ENCODE measurements at regions not wholly inside any gene's neighbourhood (a gene's known extent, or its start where the extent isn't known, plus 50 kb on each side); places are given as distances from the start of the nearest gene placed in this dataset.
A peak's percentile ranks its signal among the peaks of the same experiment; 100 is the strongest.
"Not testable (repeated sequence)": the region's sequence is repeated elsewhere in the genome, so short reads cannot be mapped to it uniquely, and the experiment has no call there.

- no peaks in the 10 kb centered on the region for H3K79me1 ChIP-seq (ENCODE audit: low read depth in 1 of 2, low read length in 2 of 2)
- peak overlapping the region; percentile 67 for H2BK5ac ChIP-seq (ENCODE audit: low read depth, low read length, poor library complexity, severe bottlenecking)
- peak overlapping the region; percentile 7; the same call in 1 of the 2 replicates for H3K23ac ChIP-seq (ENCODE audit: low read depth, low read length)
- no peak overlapping the region for H2AFZ ChIP-seq (replicated peaks; ENCODE audit: low read length, poor library complexity)
- peak overlapping the region; percentile 77 for H2BK120ac ChIP-seq (ENCODE audit: low read depth, low read length)
- peaks cover 7% of the 10 kb centered on the region for H3K9me3 ChIP-seq (ENCODE audit: control insufficient read depth, insufficient read depth, low read length)
- H3K4ac ChIP-seq (ENCODE audit: low read depth, low read length), result no peak overlapping the region; the same call in 1 of the 2 replicates
- ATAC-seq (ENCODE audit: low read depth) (peak; percentile 77), DNase-seq (peak; percentile 49)
- H4K91ac ChIP-seq (ENCODE audit: insufficient read depth, low read depth, low read length), result peak overlapping the region; percentile 63; the same call in 1 of the 2 replicates
- no peaks in the 10 kb centered on the region for H3K27me3 ChIP-seq (ENCODE audit: control insufficient read depth, insufficient read depth, low read length)
- no peak overlapping the region for H3K56ac ChIP-seq (ENCODE audit: extremely low read depth, insufficient read depth, low read length)
- no peaks in the 10 kb centered on the region for H4K20me1 ChIP-seq (ENCODE audit: insufficient read depth, low read length)
- TF ChIP-seq CEBPB (IDR thresholded peaks at IDR 0.05; ENCODE audit: low read depth, low read length), result 0 out of 2 replicates have a peak, but pooled peaks have one; percentile 1
- no peak for TF ChIP-seq MXI1 (IDR thresholded peaks at IDR 0.05; ENCODE audit: borderline replicate concordance, low read depth, low read length)
- TF ChIP-seq FOS (IDR thresholded peaks at IDR 0.05; ENCODE audit: low read depth, low read length), result no peak
- no peak for TF ChIP-seq MAZ (IDR thresholded peaks at IDR 0.05; ENCODE audit: borderline replicate concordance, low read depth, low read length)
- TF ChIP-seq MAFK (IDR thresholded peaks at IDR 0.05; ENCODE audit: low read depth, low read length), result no peak
- dilution Hi-C loops (cut with HindIII; ENCODE audit: low sequenced_read_pairs, unreplicated experiment), result no loop called here
- ChIA-PET POLR2A (ENCODE audit: unreplicated experiment) (no interaction called here), CTCF (interaction anchor here (1.1 kb wide), 1 partner anchor 62 kb away, joined by 3 read pairs; no protein-coding TSS in a partner anchor)
- peak overlapping the region; percentile 77; the same call in 1 of the 2 replicates for H4K5ac ChIP-seq (ENCODE audit: low read depth, low read length)
- no peaks in the 10 kb centered on the region for H3K36me3 ChIP-seq (ENCODE audit: control insufficient read depth, insufficient read depth, low read length)
- peaks cover 8% of the 10 kb centered on the region for H3K4me1 ChIP-seq (ENCODE audit: control insufficient read depth, insufficient read depth, low read length)
- H2AK5ac ChIP-seq (ENCODE audit: low read depth, low read length), result no peak overlapping the region
- peak overlapping the region; percentile 33 to 70; a peak in 2 of 4 replicates for H4K8ac ChIP-seq (ENCODE audit: low read depth in 2 of 2, low read length in 2 of 2)
- peak overlapping the region; percentile 85 for H3K18ac ChIP-seq (ENCODE audit: low read depth, low read length)
- H3K4me2 ChIP-seq (ENCODE audit: low read depth, low read length), result peak overlapping the region; percentile 23; the same call in 1 of the 2 replicates
- H3K9ac ChIP-seq (ENCODE audit: low read depth, low read length), result no peak overlapping the region
- intact Hi-C loops (cut with micrococcal nuclease), result no loop called here
- peak overlapping the region; percentile 34; the same call in 1 of the 3 replicates for H2BK15ac ChIP-seq (ENCODE audit: low read depth, low read length)
- in situ Hi-C loops (cut with MboI; ENCODE audit: low sequenced_read_pairs), result no loop called here
- H2AK9ac ChIP-seq (replicated peaks; ENCODE audit: low read depth, low read length, poor library complexity), result no peak overlapping the region
- no TSS peak for BruUV-seq (replicated peaks)
- no CpG with 5 or more reads among the region's 1 CpG for WGBS, 2 experiments (ENCODE audit: extremely low coverage in 2 of 2, insufficient read length in 1 of 2)
- H3K9me1 ChIP-seq (ENCODE audit: insufficient read depth, low read length), result 0 out of 2 replicates have a peak, but pooled peaks cover 3% of the 10 kb centered on the region
- peak overlapping the region; percentile 37; the same call in 1 of the 2 replicates for H3K27ac ChIP-seq (ENCODE audit: insufficient read depth, low read length)
- peak overlapping the region; percentile 72; the same call in 1 of the 2 replicates for H2BK20ac ChIP-seq (ENCODE audit: low read depth, low read length)
- H3K14ac ChIP-seq (replicated peaks; ENCODE audit: low read depth, low read length), result no peak overlapping the region
- H3K4me3 ChIP-seq (ENCODE audit: insufficient read depth, low read depth, low read length), result no peak overlapping the region
These were observed 215.3 kb downstream of the PRELID2 start for GRCh38 chr5:145619806-145620310.

GRCh38 chr5:145616739-145617138 lies 218.4 kb downstream of the PRELID2 start:
- H3K27me3 ChIP-seq (ENCODE audit: control insufficient read depth, insufficient read depth, low read length); H2BK120ac ChIP-seq (ENCODE audit: low read depth, low read length); H2AK5ac ChIP-seq (ENCODE audit: low read depth, low read length); H2AK9ac ChIP-seq (replicated peaks; ENCODE audit: low read depth, low read length, poor library complexity); H4K20me1 ChIP-seq (ENCODE audit: insufficient read depth, low read length); intact Hi-C loops (cut with micrococcal nuclease); H4K91ac ChIP-seq (ENCODE audit: insufficient read depth, low read depth, low read length); H4K8ac ChIP-seq (ENCODE audit: low read depth in 2 of 2, low read length in 2 of 2); H3K36me3 ChIP-seq (ENCODE audit: control insufficient read depth, insufficient read depth, low read length); H3K9ac ChIP-seq (ENCODE audit: low read depth, low read length); H3K4me3 ChIP-seq (ENCODE audit: insufficient read depth, low read depth, low read length); in situ Hi-C loops (cut with MboI; ENCODE audit: low sequenced_read_pairs); H4K5ac ChIP-seq (ENCODE audit: low read depth, low read length); H3K9me1 ChIP-seq (ENCODE audit: insufficient read depth, low read length); H2AFZ ChIP-seq (replicated peaks; ENCODE audit: low read length, poor library complexity); H2BK20ac ChIP-seq (ENCODE audit: low read depth, low read length); H2BK5ac ChIP-seq (ENCODE audit: low read depth, low read length, poor library complexity, severe bottlenecking); DNase-seq; H3K27ac ChIP-seq (ENCODE audit: insufficient read depth, low read length); H3K4me1 ChIP-seq (ENCODE audit: control insufficient read depth, insufficient read depth, low read length); H3K79me1 ChIP-seq (ENCODE audit: low read depth in 1 of 2, low read length in 2 of 2); H3K14ac ChIP-seq (replicated peaks; ENCODE audit: low read depth, low read length); ATAC-seq (ENCODE audit: low read depth); H3K18ac ChIP-seq (ENCODE audit: low read depth, low read length); H2BK15ac ChIP-seq (ENCODE audit: low read depth, low read length); H3K9me3 ChIP-seq (ENCODE audit: control insufficient read depth, insufficient read depth, low read length); CTCF ChIA-PET; H3K23ac ChIP-seq (ENCODE audit: low read depth, low read length); BruUV-seq (replicated peaks); POLR2A ChIA-PET (ENCODE audit: unreplicated experiment); H3K56ac ChIP-seq (ENCODE audit: extremely low read depth, insufficient read depth, low read length); H3K4me2 ChIP-seq (ENCODE audit: low read depth, low read length); dilution Hi-C loops (cut with HindIII; ENCODE audit: low sequenced_read_pairs, unreplicated experiment); H3K4ac ChIP-seq (ENCODE audit: low read depth, low read length): not testable (repeated sequence)
- no CpG with 5 or more reads among the region's 7 CpGs for WGBS, 2 experiments (ENCODE audit: extremely low coverage in 2 of 2, insufficient read length in 1 of 2)

Measured in IMR-90 (cell line).